Mesenchymal stem cell (in vitro differentiated cells and primary cell): ENCODE measurements at regions not wholly inside any gene's neighbourhood (a gene's known extent, or its start where the extent isn't known, plus 50 kb on each side); places are given as distances from the start of the nearest gene placed in this dataset.

ENCODE experiments used
- DNase-seq: peaks from one replicate; pipeline ENCODE4 v3.0.0-alpha.2; 2013
- H2AFZ ChIP-seq: one replicate; pipeline ENCODE4 v1.6.1; 2013; ENCODE audit warnings: low read depth, mild to moderate bottlenecking, control low read depth, inconsistent platforms, low read length, moderate library complexity
- H2AK5ac ChIP-seq: 2 replicates; pipeline ENCODE4 v1.6.1; 2013; ENCODE audit warnings: low read length, moderate library complexity, mild to moderate bottlenecking, inconsistent platforms; ENCODE audit not compliant: severe bottlenecking
- H2BK120ac ChIP-seq: one replicate; pipeline ENCODE4 v1.6.1; 2013; ENCODE audit warnings: low read depth, mild to moderate bottlenecking, inconsistent platforms, low read length, moderate library complexity
- H2BK12ac ChIP-seq, 2 experiments: one replicate each; pipeline ENCODE4 v1.6.1; 2013; ENCODE audit warnings: inconsistent platforms in 2 of 2, low read length in 2 of 2, mild to moderate bottlenecking in 2 of 2, moderate library complexity in 2 of 2, control low read depth in 1 of 2
- H2BK15ac ChIP-seq: one replicate; pipeline ENCODE4 v1.6.1; 2013; ENCODE audit warnings: mild to moderate bottlenecking, low read depth, inconsistent platforms; ENCODE audit not compliant: poor library complexity, severe bottlenecking
- H2BK5ac ChIP-seq: 2 replicates; pipeline ENCODE4 v1.6.1; 2013; ENCODE audit warnings: low read depth, mild to moderate bottlenecking, low read length, control low read depth, inconsistent platforms; ENCODE audit not compliant: poor library complexity, severe bottlenecking
- H3K14ac ChIP-seq, 2 experiments: one replicate each; pipeline ENCODE4 v1.6.1; 2013; ENCODE audit warnings: inconsistent platforms in 2 of 2, low read length in 2 of 2, control low read depth in 1 of 2, mild to moderate bottlenecking in 1 of 2, moderate library complexity in 1 of 2
- H3K18ac ChIP-seq, 2 experiments: one replicate each; pipeline ENCODE4 v1.6.1; 2013; ENCODE audit warnings: inconsistent platforms in 2 of 2, low read length in 2 of 2, control low read depth in 1 of 2, low read depth in 1 of 2, mild to moderate bottlenecking in 1 of 2
- H3K23ac ChIP-seq, 2 experiments: one replicate each; pipeline ENCODE4 v1.6.1; 2013; ENCODE audit warnings: inconsistent platforms in 2 of 2, low read length in 2 of 2, mild to moderate bottlenecking in 2 of 2, moderate library complexity in 2 of 2, control low read depth in 1 of 2
- H3K27ac ChIP-seq: 2 replicates; pipeline ENCODE4 v1.5.1; 2013; ENCODE audit warnings: mild to moderate bottlenecking, moderate library complexity, low read length, control low read depth, inconsistent platforms; ENCODE audit not compliant: poor library complexity, severe bottlenecking
- H3K27me3 ChIP-seq, 2 experiments: 2 replicates each; pipeline versions ENCODE4 v1.6.1 to v1.7.0; 2013; ENCODE audit warnings: low read length in 2 of 2, mild to moderate bottlenecking in 2 of 2, moderate library complexity in 2 of 2, control low read depth in 1 of 2, inconsistent platforms in 1 of 2; ENCODE audit not compliant: control insufficient read depth in 1 of 2, insufficient read depth in 1 of 2
- H3K36me3 ChIP-seq, 2 experiments: 2 replicates each; pipeline versions ENCODE4 v1.6.1 to v1.7.0; 2013; ENCODE audit warnings: low read length in 2 of 2, control low read depth in 1 of 2, inconsistent platforms in 1 of 2, low read depth in 1 of 2, mild to moderate bottlenecking in 1 of 2; ENCODE audit not compliant: insufficient read depth in 2 of 2, control insufficient read depth in 1 of 2
- H3K4ac ChIP-seq, 2 experiments: one replicate each; pipeline ENCODE4 v1.6.1; 2013; ENCODE audit warnings: inconsistent platforms in 2 of 2, low read length in 2 of 2, mild to moderate bottlenecking in 2 of 2, moderate library complexity in 2 of 2, control low read depth in 1 of 2, low read depth in 1 of 2
- H3K4me1 ChIP-seq: 2 replicates; pipeline ENCODE4 v1.6.1; 2013; ENCODE audit warnings: low read depth, low read length, control low read depth; ENCODE audit not compliant: control insufficient read depth, insufficient read depth
- H3K4me2 ChIP-seq: 2 replicates; pipeline ENCODE4 v1.6.1; 2013; ENCODE audit warnings: low read length, mild to moderate bottlenecking, inconsistent platforms; ENCODE audit not compliant: poor library complexity, severe bottlenecking
- H3K4me3 ChIP-seq, 2 experiments: 2 replicates each; pipeline versions ENCODE4 v1.5.1 to v1.7.0; 2013; ENCODE audit warnings: low read length in 2 of 2, mild to moderate bottlenecking in 2 of 2, control low read depth in 1 of 2, low read depth in 1 of 2; ENCODE audit not compliant: insufficient read depth in 1 of 2
- H3K79me1 ChIP-seq: replicated peaks from 2 replicates; pipeline ENCODE4 v1.6.1; 2013; ENCODE audit warnings: mild to moderate bottlenecking, control low read depth, low read length, inconsistent platforms; ENCODE audit not compliant: poor library complexity, severe bottlenecking
- H3K9ac ChIP-seq: 2 replicates; pipeline ENCODE4 v1.7.0; 2013; ENCODE audit warnings: mild to moderate bottlenecking, low read length, moderate library complexity
- H3K9me3 ChIP-seq: 2 replicates; pipeline ENCODE4 v1.7.0; 2013; ENCODE audit warnings: mild to moderate bottlenecking, low read length; ENCODE audit not compliant: control insufficient read depth
- H4K8ac ChIP-seq: one replicate; pipeline ENCODE4 v1.6.1; 2013; ENCODE audit warnings: inconsistent platforms, mild to moderate bottlenecking, low read length, moderate library complexity
- H4K91ac ChIP-seq: one replicate; pipeline ENCODE4 v1.6.1; 2013; ENCODE audit warnings: mild to moderate bottlenecking, low read length, inconsistent platforms
- WGBS: methylation state at CpG from one replicate; pipeline ENCODE4 v1.1.7; 2013; ENCODE audit warnings: mixed read lengths; 5-methylcytosine and 5-hydroxymethylcytosine counted together

GRCh38 chrX:40474645-40475044, 106.1 kb upstream of the ATP6AP2 start:
- no peak overlapping the region for H2BK120ac ChIP-seq
- no peak overlapping the region for H3K14ac ChIP-seq
- no peak overlapping the region for H3K9ac ChIP-seq
- peak overlapping the region; percentile 39 to 54 for H2BK12ac ChIP-seq
- H3K23ac ChIP-seq, result no peak overlapping the region
- H2AK5ac ChIP-seq, result peak overlapping the region; percentile 85
- no peak overlapping the region for H3K4me2 ChIP-seq
- H3K9me3 ChIP-seq, result peaks cover 3% of the 10 kb centered on the region
- peaks cover 28% of the 10 kb centered on the region for H3K4me1 ChIP-seq
- no peak overlapping the region for H3K18ac ChIP-seq
- no peak overlapping the region for H4K8ac ChIP-seq
- peak overlapping the region; percentile 86 for H3K27ac ChIP-seq
- H3K79me1 ChIP-seq, result no peaks in the 10 kb centered on the region
- H3K4ac ChIP-seq, result no peak overlapping the region
- no peak overlapping the region for H3K4me3 ChIP-seq
- no peaks in the 10 kb centered on the region for H3K36me3 ChIP-seq
- no peak overlapping the region for H4K91ac ChIP-seq
- H2AFZ ChIP-seq, result no peak overlapping the region
- peaks cover 0 to 84% of the 10 kb centered on the region in 2 experiments for H3K27me3 ChIP-seq
- no peak overlapping the region for H2BK15ac ChIP-seq
- 28% methylated on average over 5 of the region's 9 CpGs for WGBS
- no peak for DNase-seq
- H2BK5ac ChIP-seq, result peak overlapping the region; percentile 74

GRCh38 chrX:40474205-40474626, 106.6 kb upstream of the ATP6AP2 start:
- Histone ChIP-seq H3K36me3 (no peaks in the 10 kb centered on the region), H3K27ac (peak overlapping the region; percentile 86), H3K27me3 (peaks cover 0 to 84% of the 10 kb centered on the region in 2 experiments), H4K91ac (no peak overlapping the region), H3K4me3 (no peak overlapping the region), H2BK120ac (no peak overlapping the region), H3K4ac (no peak overlapping the region), H2AK5ac (no peak overlapping the region), H2BK15ac (no peak overlapping the region), H3K23ac (no peak overlapping the region), H2AFZ (no peak overlapping the region), H2BK5ac (no peak overlapping the region), H3K4me1 (peaks cover 28% of the 10 kb centered on the region), H2BK12ac (peak overlapping the region in 1 of 2 experiments; percentile 42), H3K14ac (no peak overlapping the region), H3K18ac (no peak overlapping the region), H3K4me2 (no peak overlapping the region), H3K9me3 (no peaks in the 10 kb centered on the region), H3K9ac (no peak overlapping the region), H3K79me1 (no peaks in the 10 kb centered on the region), H4K8ac (peak overlapping the region; percentile 27)
- WGBS, result 6% methylated on average over 7 of the region's 14 CpGs
- DNase-seq, result peak; percentile 49

GRCh38 chrX:40473460-40474204, 107.1 kb upstream of the ATP6AP2 start:
- H3K18ac ChIP-seq, result no peak overlapping the region
- H4K8ac ChIP-seq, result peak overlapping the region; percentile 27
- H3K79me1 ChIP-seq, result no peaks in the 10 kb centered on the region
- peaks cover 0 to 83% of the 10 kb centered on the region in 2 experiments for H3K27me3 ChIP-seq
- H3K14ac ChIP-seq, result peak overlapping the region in 1 of 2 experiments; percentile 7
- H2AK5ac ChIP-seq, result peak overlapping the region; percentile 98
- no peak for DNase-seq
- peak overlapping the region; percentile 31 for H2BK5ac ChIP-seq
- H2BK12ac ChIP-seq, result peak overlapping the region in 1 of 2 experiments; percentile 42
- no peak overlapping the region for H3K4ac ChIP-seq
- peaks cover 26% of the 10 kb centered on the region for H3K4me1 ChIP-seq
- no peak overlapping the region for H3K4me3 ChIP-seq
- peak overlapping the region; percentile 86 for H3K27ac ChIP-seq
- no peaks in the 10 kb centered on the region for H3K9me3 ChIP-seq
- no peak overlapping the region for H3K4me2 ChIP-seq
- no peaks in the 10 kb centered on the region for H3K36me3 ChIP-seq
- no peak overlapping the region for H3K23ac ChIP-seq
- 79% methylated on average over 8 of the region's 8 CpGs for WGBS
- no peak overlapping the region for H2BK120ac ChIP-seq
- H4K91ac ChIP-seq, result no peak overlapping the region
- no peak overlapping the region for H2BK15ac ChIP-seq
- no peak overlapping the region for H2AFZ ChIP-seq
- no peak overlapping the region for H3K9ac ChIP-seq

- H3K36me3 ChIP-seq, result no peaks in the 10 kb centered on the region
- peak; percentile 88 for DNase-seq
- no peak overlapping the region for H3K9ac ChIP-seq
- H4K8ac ChIP-seq, result peak overlapping the region; percentile 42
- peaks cover 30% of the 10 kb centered on the region for H3K4me1 ChIP-seq
- peak overlapping the region in 1 of 2 experiments; percentile 13 for H3K18ac ChIP-seq
- H2BK15ac ChIP-seq, result no peak overlapping the region
- no peak overlapping the region for H2AK5ac ChIP-seq
- peak overlapping the region in 1 of 2 experiments; percentile 42 for H2BK12ac ChIP-seq
- H3K79me1 ChIP-seq, result no peaks in the 10 kb centered on the region
- no peaks in the 10 kb centered on the region for H3K9me3 ChIP-seq
- H3K4me3 ChIP-seq, result no peak overlapping the region
- no peak overlapping the region for H2AFZ ChIP-seq
- no peak overlapping the region for H3K14ac ChIP-seq
- peaks cover 0 to 80% of the 10 kb centered on the region in 2 experiments for H3K27me3 ChIP-seq
- WGBS, result 18% methylated on average over 16 of the region's 16 CpGs
- no peak overlapping the region for H3K4ac ChIP-seq
- H3K23ac ChIP-seq, result no peak overlapping the region
- peak overlapping the region; percentile 74 for H3K27ac ChIP-seq
- peak overlapping the region; percentile 36 for H3K4me2 ChIP-seq
- H2BK5ac ChIP-seq, result no peak overlapping the region
- peak overlapping the region; percentile 61 for H4K91ac ChIP-seq
- no peak overlapping the region for H2BK120ac ChIP-seq
Measured at GRCh38 chrX:40471965-40472648, 108.7 kb upstream of the ATP6AP2 start.
